ENCODE measurements at regions not wholly inside any gene's neighbourhood (a gene's known extent, or its start where the extent isn't known, plus 50 kb on each side); places are given as distances from the start of the nearest gene placed in this dataset.

GRCh38 chr6:78489874-78490273, 377.5 kb upstream of the IRAK1BP1 start:
- Mint-ChIP-seq H3K9me3 (no peaks in the 10 kb centered on the region), H3K4me3 (no peak overlapping the region), H3K36me3 (no peaks in the 10 kb centered on the region), H3K27me3 (ENCODE audit: low read depth) (peaks cover 2% of the 10 kb centered on the region), H3K27ac (no peak overlapping the region), H3K4me1 (no peaks in the 10 kb centered on the region)
- TF ChIP-seq CTCF (IDR thresholded peaks at IDR 0.05; ENCODE audit: unreplicated experiment): no peak
- DNase-seq (ENCODE audit: low spot score in 2 of 2, unreplicated experiment in 2 of 2): no peak

GRCh38 chr6:78492351-78493017, 374.9 kb upstream of the IRAK1BP1 start:
- no peak overlapping the region for H3K27ac Mint-ChIP-seq
- peaks cover 2% of the 10 kb centered on the region for H3K27me3 Mint-ChIP-seq (ENCODE audit: low read depth)
- no peaks in the 10 kb centered on the region for H3K9me3 Mint-ChIP-seq
- H3K4me1 Mint-ChIP-seq: no peaks in the 10 kb centered on the region
- no peak for DNase-seq (ENCODE audit: low spot score in 2 of 2, unreplicated experiment in 2 of 2)
- no peaks in the 10 kb centered on the region for H3K36me3 Mint-ChIP-seq
- no peak for TF ChIP-seq CTCF (IDR thresholded peaks at IDR 0.05; ENCODE audit: unreplicated experiment)
- H3K4me3 Mint-ChIP-seq: no peak overlapping the region

- no peak for TF ChIP-seq CTCF (IDR thresholded peaks at IDR 0.05; ENCODE audit: unreplicated experiment)
- no peaks in the 10 kb centered on the region for H3K9me3 Mint-ChIP-seq
- DNase-seq (ENCODE audit: low spot score in 2 of 2, unreplicated experiment in 2 of 2): no peak
- H3K4me3 Mint-ChIP-seq: no peak overlapping the region
- H3K4me1 Mint-ChIP-seq: no peaks in the 10 kb centered on the region
- H3K27me3 Mint-ChIP-seq (ENCODE audit: low read depth): peaks cover 11% of the 10 kb centered on the region
- no peaks in the 10 kb centered on the region for H3K36me3 Mint-ChIP-seq
- no peak overlapping the region for H3K27ac Mint-ChIP-seq
Measured at GRCh38 chr6:78500299-78501089, 366.9 kb upstream of the IRAK1BP1 start.

- Mint-ChIP-seq H3K4me3 (no peak overlapping the region), H3K4me1 (no peaks in the 10 kb centered on the region), H3K9me3 (peaks cover 10% of the 10 kb centered on the region), H3K27me3 (ENCODE audit: low read depth) (peaks cover 9% of the 10 kb centered on the region), H3K36me3 (no peaks in the 10 kb centered on the region), H3K27ac (no peak overlapping the region)
- no peak for DNase-seq (ENCODE audit: low spot score in 2 of 2, unreplicated experiment in 2 of 2)
- no peak for TF ChIP-seq CTCF (IDR thresholded peaks at IDR 0.05; ENCODE audit: unreplicated experiment)
Measured at GRCh38 chr6:78502386-78502887, 364.9 kb upstream of the IRAK1BP1 start.

GRCh38 chr6:78505178-78505577, 362.2 kb upstream of the IRAK1BP1 start:
- no peak overlapping the region for H3K4me3 Mint-ChIP-seq
- H3K36me3 Mint-ChIP-seq: no peaks in the 10 kb centered on the region
- H3K9me3 Mint-ChIP-seq: peaks cover 19% of the 10 kb centered on the region
- H3K27ac Mint-ChIP-seq: no peak overlapping the region
- H3K27me3 Mint-ChIP-seq (ENCODE audit: low read depth): no peaks in the 10 kb centered on the region
- no peak for TF ChIP-seq CTCF (IDR thresholded peaks at IDR 0.05; ENCODE audit: unreplicated experiment)
- H3K4me1 Mint-ChIP-seq: no peaks in the 10 kb centered on the region
- no peak for DNase-seq (ENCODE audit: low spot score in 2 of 2, unreplicated experiment in 2 of 2)

Data from mesothelial cell of epicardium (in vitro differentiated cells).